ENCODE measurements at regions not wholly inside any gene's neighbourhood (a gene's known extent, or its start where the extent isn't known, plus 50 kb on each side); places are given as distances from the start of the nearest gene placed in this dataset.

GRCh38 chr5:120043431-120043830, 414.1 kb downstream of the FAM170A start:
- TF ChIP-seq, protein P1, sequence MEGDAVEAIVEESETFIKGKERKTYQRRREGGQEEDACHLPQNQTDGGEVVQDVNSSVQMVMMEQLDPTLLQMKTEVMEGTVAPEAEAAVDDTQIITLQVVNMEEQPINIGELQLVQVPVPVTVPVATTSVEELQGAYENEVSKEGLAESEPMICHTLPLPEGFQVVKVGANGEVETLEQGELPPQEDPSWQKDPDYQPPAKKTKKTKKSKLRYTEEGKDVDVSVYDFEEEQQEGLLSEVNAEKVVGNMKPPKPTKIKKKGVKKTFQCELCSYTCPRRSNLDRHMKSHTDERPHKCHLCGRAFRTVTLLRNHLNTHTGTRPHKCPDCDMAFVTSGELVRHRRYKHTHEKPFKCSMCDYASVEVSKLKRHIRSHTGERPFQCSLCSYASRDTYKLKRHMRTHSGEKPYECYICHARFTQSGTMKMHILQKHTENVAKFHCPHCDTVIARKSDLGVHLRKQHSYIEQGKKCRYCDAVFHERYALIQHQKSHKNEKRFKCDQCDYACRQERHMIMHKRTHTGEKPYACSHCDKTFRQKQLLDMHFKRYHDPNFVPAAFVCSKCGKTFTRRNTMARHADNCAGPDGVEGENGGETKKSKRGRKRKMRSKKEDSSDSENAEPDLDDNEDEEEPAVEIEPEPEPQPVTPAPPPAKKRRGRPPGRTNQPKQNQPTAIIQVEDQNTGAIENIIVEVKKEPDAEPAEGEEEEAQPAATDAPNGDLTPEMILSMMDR (IDR thresholded peaks at IDR 0.05) = no peak
- no peak for TF ChIP-seq EZH2 (IDR thresholded peaks at IDR 0.05; ENCODE audit: borderline replicate concordance, insufficient read depth, low read depth, low read length, poor library complexity, severe bottlenecking)

All from B cell (primary cell).